ENCODE measurements at regions not wholly inside any gene's neighbourhood (a gene's known extent, or its start where the extent isn't known, plus 50 kb on each side); places are given as distances from the start of the nearest gene placed in this dataset.
"Not testable (repeated sequence)": the region's sequence is repeated elsewhere in the genome, so short reads cannot be mapped to it uniquely, and the experiment has no call there.

- ATAC-seq: no peak
- intact Hi-C loops (cut with DNase I): no loop called here
- DNase-seq (ENCODE audit: missing footprints): no peak
Measured at GRCh38 chr3:162670181-162670580, 1173.6 kb downstream of the OTOL1 start.

- intact Hi-C loops (cut with DNase I): no loop called here
- no peak for ATAC-seq
- no peak for DNase-seq (ENCODE audit: missing footprints)
Measured at GRCh38 chr3:162677475-162677874, 1180.9 kb downstream of the OTOL1 start.

GRCh38 chr3:162678941-162679340 is 1182.3 kb downstream of the OTOL1 start:
- no peak for DNase-seq (ENCODE audit: missing footprints)
- intact Hi-C loops (cut with DNase I): no loop called here
- ATAC-seq: no peak

GRCh38 chr3:162684260-162684659 is 1187.7 kb downstream of the OTOL1 start:
- ATAC-seq (peak; percentile 42), DNase-seq (ENCODE audit: missing footprints) (no peak)
- intact Hi-C loops (cut with DNase I): no loop called here

- ATAC-seq (no peak), DNase-seq (ENCODE audit: missing footprints) (no peak)
- intact Hi-C loops (cut with DNase I): no loop called here
Measured at GRCh38 chr3:162699291-162699690, 1202.7 kb downstream of the OTOL1 start.

- intact Hi-C loops (cut with DNase I): no loop called here
- DNase-seq (ENCODE audit: missing footprints): no peak
- no peak for ATAC-seq
Measured at GRCh38 chr3:162701211-162701610, 1204.6 kb downstream of the OTOL1 start.

GRCh38 chr3:162702768-162703385 is 1206.3 kb downstream of the OTOL1 start:
- intact Hi-C loops (cut with DNase I): no loop called here
- DNase-seq (ENCODE audit: missing footprints): no peak
- no peak for ATAC-seq

- intact Hi-C loops (cut with DNase I): no loop called here
- ATAC-seq (no peak), DNase-seq (ENCODE audit: missing footprints) (no peak)
Measured at GRCh38 chr3:162704238-162704637, 1207.6 kb downstream of the OTOL1 start.

GRCh38 chr3:162704799-162705385 is 1208.3 kb downstream of the OTOL1 start:
- intact Hi-C loops (cut with DNase I): no loop called here
- ATAC-seq: no peak

GRCh38 chr3:162708394-162708793 is 1211.8 kb downstream of the OTOL1 start:
- intact Hi-C loops (cut with DNase I); ATAC-seq; DNase-seq (ENCODE audit: missing footprints): not testable (repeated sequence)

More at GRCh38 chr3:162704799-162705385, 1208.3 kb downstream of the OTOL1 start:
- DNase-seq (ENCODE audit: missing footprints): no peak

GRCh38 chr3:162708942-162709706 is 1212.5 kb downstream of the OTOL1 start:
- DNase-seq (ENCODE audit: missing footprints); intact Hi-C loops (cut with DNase I); ATAC-seq: not testable (repeated sequence)

- intact Hi-C loops (cut with DNase I): no loop called here
- DNase-seq (ENCODE audit: missing footprints): peak; percentile 59
- no peak for ATAC-seq
Measured at GRCh38 chr3:162710332-162711112, 1213.9 kb downstream of the OTOL1 start.

GRCh38 chr3:162717074-162717473 is 1220.5 kb downstream of the OTOL1 start:
- DNase-seq (ENCODE audit: missing footprints); ATAC-seq; intact Hi-C loops (cut with DNase I): not testable (repeated sequence)

- DNase-seq (ENCODE audit: missing footprints): no peak
- intact Hi-C loops (cut with DNase I): no loop called here
- no peak for ATAC-seq
Measured at GRCh38 chr3:162718697-162719096, 1222.1 kb downstream of the OTOL1 start.

- DNase-seq (ENCODE audit: missing footprints) (no peak), ATAC-seq (no peak)
- intact Hi-C loops (cut with DNase I): no loop called here
Measured at GRCh38 chr3:162719684-162720341, 1223.2 kb downstream of the OTOL1 start.

- no peak for ATAC-seq
- intact Hi-C loops (cut with DNase I): no loop called here
Measured at GRCh38 chr3:162721736-162722135, 1225.1 kb downstream of the OTOL1 start.

GRCh38 chr3:162722337-162722736 is 1225.7 kb downstream of the OTOL1 start:
- DNase-seq (ENCODE audit: missing footprints) (no peak), ATAC-seq (no peak)
- intact Hi-C loops (cut with DNase I): no loop called here

More at GRCh38 chr3:162721736-162722135, 1225.1 kb downstream of the OTOL1 start:
- no peak for DNase-seq (ENCODE audit: missing footprints)

GRCh38 chr3:162722796-162723195 is 1226.2 kb downstream of the OTOL1 start:
- DNase-seq (ENCODE audit: missing footprints); ATAC-seq; intact Hi-C loops (cut with DNase I): not testable (repeated sequence)

GRCh38 chr3:162729686-162730085 is 1233.1 kb downstream of the OTOL1 start:
- intact Hi-C loops (cut with DNase I): no loop called here
- ATAC-seq: no peak
- DNase-seq (ENCODE audit: missing footprints): no peak

All from Right ventricle myocardium inferior (tissue), 1 donor.